Osteoblast (primary cell): ENCODE measurements at regions not wholly inside any gene's neighbourhood (a gene's known extent, or its start where the extent isn't known, plus 50 kb on each side); places are given as distances from the start of the nearest gene placed in this dataset.

Experiments
- DNase-seq: peaks from one replicate; pipeline ENCODE4 v3.0.0; 2011; ENCODE audit warnings: low spot score, mixed read lengths; ENCODE audit not compliant: insufficient read length; ENCODE audit errors: missing footprints
- H2AFZ ChIP-seq: 2 replicates; pipeline ENCODE4 v1.6.0; 2011; ENCODE audit warnings: mild to moderate bottlenecking, low read length
- H3K27ac ChIP-seq: 2 replicates; pipeline ENCODE4 v1.5.1; 2011; ENCODE audit warnings: mild to moderate bottlenecking, low read depth, low read length, moderate library complexity
- H3K27me3 ChIP-seq: 2 replicates; pipeline ENCODE4 v1.6.0; 2012; ENCODE audit warnings: mild to moderate bottlenecking, control low read depth, inconsistent platforms, low read length, moderate library complexity; ENCODE audit not compliant: insufficient read depth
- H3K36me3 ChIP-seq: 2 replicates; pipeline ENCODE4 v1.5.1; 2011; ENCODE audit warnings: mild to moderate bottlenecking, low read length, control low read depth, moderate library complexity; ENCODE audit not compliant: insufficient read depth
- H3K4me1 ChIP-seq: 2 replicates; pipeline ENCODE4 v1.5.1; 2011; ENCODE audit warnings: mild to moderate bottlenecking, low read length, control low read depth, moderate library complexity; ENCODE audit not compliant: insufficient read depth
- H3K4me2 ChIP-seq: 2 replicates; pipeline ENCODE4 v1.6.0; 2011; ENCODE audit warnings: mild to moderate bottlenecking, low read length; ENCODE audit not compliant: insufficient read depth
- H3K4me3 ChIP-seq: fragments of 200-600 bp; sonication (generic); 3 replicates; pipeline ENCODE4 v1.5.1; 2012; ENCODE audit warnings: mild to moderate bottlenecking, low read length, inconsistent platforms; ENCODE audit not compliant: insufficient read depth
- H3K79me2 ChIP-seq: 2 replicates; pipeline ENCODE4 v1.6.0; 2012; ENCODE audit warnings: mild to moderate bottlenecking, low read length, control low read depth, inconsistent platforms; ENCODE audit not compliant: insufficient read depth
- H3K9me3 ChIP-seq: 2 replicates; pipeline ENCODE4 v1.5.1; 2011; ENCODE audit warnings: low read depth, low read length, control low read depth
- H4K20me1 ChIP-seq: 2 replicates; pipeline ENCODE4 v1.6.0; 2012; ENCODE audit warnings: mild to moderate bottlenecking, low read length, control low read depth; ENCODE audit not compliant: insufficient read depth
- CTCF ChIP-seq: IDR thresholded peaks from 2 replicates; pipeline ENCODE4 v1.5.1; 2011; ENCODE audit warnings: mild to moderate bottlenecking, low read depth, low read length, moderate library complexity; ENCODE audit errors: extremely low read depth

- TF ChIP-seq CTCF, result no peak
Observed at GRCh38 chr7:18189500-18190126, 162.0 kb upstream of the PRPS1L1 start.

DNA sequence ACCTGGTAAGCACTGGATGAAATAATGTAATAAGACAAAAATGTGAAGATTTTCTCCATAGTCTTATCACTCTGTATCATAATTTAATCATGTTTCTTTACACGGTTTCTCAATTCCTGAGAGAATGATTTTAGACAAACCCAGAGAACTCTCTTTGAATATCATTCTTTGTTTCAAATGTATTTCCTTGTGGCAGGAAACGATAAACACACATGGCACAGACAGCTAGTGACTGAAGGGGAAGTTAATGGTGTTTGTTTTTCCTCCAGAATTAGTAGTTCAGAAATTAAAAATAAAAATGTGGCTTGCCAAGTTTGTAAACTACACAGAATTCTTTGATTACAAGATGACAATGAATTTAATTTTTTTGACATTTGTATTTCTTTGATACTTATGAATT, 163.7 kb upstream of the PRPS1L1 start:
- no peak for TF ChIP-seq CTCF
- no peaks in the 10 kb centered on the region for H3K27me3 ChIP-seq
- no peaks in the 10 kb centered on the region for H3K4me1 ChIP-seq
- H3K4me2 ChIP-seq, result no peak overlapping the region
- H3K79me2 ChIP-seq, result no peaks in the 10 kb centered on the region
- H2AFZ ChIP-seq, result no peak overlapping the region
- no peak overlapping the region for H3K4me3 ChIP-seq
- no peaks in the 10 kb centered on the region for H4K20me1 ChIP-seq
- no peaks in the 10 kb centered on the region for H3K9me3 ChIP-seq
- H3K27ac ChIP-seq, result no peak overlapping the region
- no peak for DNase-seq
- H3K36me3 ChIP-seq, result no peaks in the 10 kb centered on the region

More at GRCh38 chr7:18189500-18190126, 162.0 kb upstream of the PRPS1L1 start:
- H3K79me2 ChIP-seq, result no peaks in the 10 kb centered on the region
- no peaks in the 10 kb centered on the region for H3K27me3 ChIP-seq
- no peak overlapping the region for H3K4me3 ChIP-seq
- DNase-seq, result no peak
- no peaks in the 10 kb centered on the region for H3K9me3 ChIP-seq
- no peaks in the 10 kb centered on the region for H4K20me1 ChIP-seq
- H3K4me1 ChIP-seq, result no peaks in the 10 kb centered on the region
- no peaks in the 10 kb centered on the region for H3K36me3 ChIP-seq
- no peak overlapping the region for H3K4me2 ChIP-seq
- no peak overlapping the region for H2AFZ ChIP-seq
- no peak overlapping the region for H3K27ac ChIP-seq

DNA sequence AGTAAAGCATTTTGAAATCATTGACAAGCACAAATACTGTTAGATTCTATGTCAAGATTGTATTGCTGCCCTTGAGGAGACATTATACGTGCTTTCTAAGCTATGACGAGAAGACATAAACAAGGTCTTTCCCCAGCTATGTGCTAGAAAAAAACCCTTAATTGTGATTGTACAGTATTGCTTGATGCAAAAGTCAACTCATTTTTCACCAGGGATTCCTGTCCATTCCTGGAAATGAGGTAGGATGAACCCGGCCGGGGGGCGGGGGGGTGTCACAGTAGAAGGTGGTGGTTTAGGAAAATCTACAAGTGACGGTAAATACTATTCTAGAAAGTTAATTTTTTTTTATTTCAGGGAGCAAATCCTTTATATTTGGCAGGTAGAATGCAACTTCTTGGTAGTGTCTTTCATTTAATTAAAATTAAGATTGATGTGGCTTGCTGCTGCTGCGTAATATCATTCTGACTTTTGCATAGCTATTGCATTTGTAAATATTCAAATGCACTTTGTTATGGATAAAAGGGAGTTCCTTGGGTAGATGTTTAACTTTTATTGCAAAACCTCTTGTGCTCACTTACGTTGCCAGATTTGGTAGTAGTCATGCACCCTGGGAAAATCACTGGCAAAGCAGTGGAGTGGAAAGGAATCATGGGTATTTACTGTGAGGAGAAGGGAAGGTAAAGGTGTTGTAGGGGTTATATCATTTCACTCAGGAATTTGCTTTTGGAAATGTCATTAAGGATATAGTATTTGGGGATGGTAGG, 164.4 kb upstream of the PRPS1L1 start:
- Histone ChIP-seq H3K4me3 (no peak overlapping the region), H3K4me2 (no peak overlapping the region), H2AFZ (no peak overlapping the region), H3K36me3 (no peaks in the 10 kb centered on the region), H3K9me3 (no peaks in the 10 kb centered on the region), H3K4me1 (no peaks in the 10 kb centered on the region), H4K20me1 (no peaks in the 10 kb centered on the region), H3K79me2 (no peaks in the 10 kb centered on the region), H3K27ac (no peak overlapping the region), H3K27me3 (no peaks in the 10 kb centered on the region)
- no peak for TF ChIP-seq CTCF
- no peak for DNase-seq

DNA sequence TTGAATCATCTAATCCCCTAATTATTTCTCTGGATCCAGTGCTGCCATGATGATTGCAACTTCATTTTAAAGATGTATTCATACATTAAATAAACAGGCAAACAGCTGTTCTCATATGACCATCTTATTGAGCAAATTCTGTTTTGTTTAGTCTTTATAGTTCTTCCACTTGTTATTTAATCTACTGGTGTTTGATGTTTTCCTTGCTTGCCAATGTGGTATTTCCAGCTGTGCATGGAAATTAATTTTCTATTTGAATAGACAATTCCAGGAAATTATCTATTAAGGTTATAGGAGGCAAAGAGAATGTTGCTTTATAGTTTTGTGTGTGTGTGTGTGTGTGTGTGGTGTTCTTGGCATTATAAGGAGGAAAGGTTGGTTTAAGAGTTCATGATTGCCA, 167.0 kb upstream of the PRPS1L1 start:
- no peaks in the 10 kb centered on the region for H3K36me3 ChIP-seq
- no peak overlapping the region for H3K4me2 ChIP-seq
- no peak overlapping the region for H2AFZ ChIP-seq
- DNase-seq, result no peak
- H4K20me1 ChIP-seq, result no peaks in the 10 kb centered on the region
- no peaks in the 10 kb centered on the region for H3K4me1 ChIP-seq
- no peaks in the 10 kb centered on the region for H3K79me2 ChIP-seq
- no peak overlapping the region for H3K4me3 ChIP-seq
- H3K9me3 ChIP-seq, result no peaks in the 10 kb centered on the region
- H3K27ac ChIP-seq, result no peak overlapping the region
- H3K27me3 ChIP-seq, result no peaks in the 10 kb centered on the region
- no peak for TF ChIP-seq CTCF
